HepG2 (cell line): ENCODE measurements at regions not wholly inside any gene's neighbourhood (a gene's known extent, or its start where the extent isn't known, plus 50 kb on each side); places are given as distances from the start of the nearest gene placed in this dataset.
A peak's percentile ranks its signal among the peaks of the same experiment; 100 is the strongest.

ENCODE experiments used
- AHR ChIP-seq: IDR thresholded peaks from 2 replicates; pipeline ENCODE4 v1.6.1; 2018; ENCODE audit warnings: missing genetic modification reagents, missing compliant biosample characterization
- MYPOP ChIP-seq: sonication (generic); formaldehyde crosslinking; IDR thresholded peaks from 2 replicates; pipeline ENCODE4 v1.8.1; 2023; ENCODE audit warnings: mild to moderate bottlenecking, moderate library complexity, missing genetic modification reagents
- PRDM15 ChIP-seq: sonication (generic); formaldehyde crosslinking; IDR thresholded peaks from 2 replicates; pipeline ENCODE4 v1.4.0; 2020; ENCODE audit warnings: missing genetic modification reagents
- REST ChIP-seq, 2 experiments: IDR thresholded peaks; 2 replicates each; pipeline ENCODE4 v1.6.1; 2011 to 2012; ENCODE audit warnings: low read length in 2 of 2, borderline replicate concordance in 1 of 2, low read depth in 1 of 2, mild to moderate bottlenecking in 1 of 2, moderate library complexity in 1 of 2
- SP5 ChIP-seq: IDR thresholded peaks from 2 replicates; pipeline ENCODE4 v1.6.1; 2016; ENCODE audit warnings: low read depth, borderline replicate concordance
- ZNF691 ChIP-seq: sonication (generic); formaldehyde crosslinking; IDR thresholded peaks from 2 replicates; pipeline ENCODE4 v1.4.0; 2020; ENCODE audit warnings: missing genetic modification reagents, low read depth, mild to moderate bottlenecking, borderline replicate concordance
- ZNF710 ChIP-seq: sonication (generic); formaldehyde crosslinking; IDR thresholded peaks from 2 replicates; pipeline ENCODE4 v1.5.0; 2020; ENCODE audit warnings: mild to moderate bottlenecking, missing genetic modification reagents, borderline replicate concordance
- ZNF737 ChIP-seq: sonication (generic); formaldehyde crosslinking; IDR thresholded peaks from 2 replicates; pipeline ENCODE4 v1.5.0; 2020; ENCODE audit warnings: missing genetic modification reagents, mild to moderate bottlenecking, borderline replicate concordance

- TF ChIP-seq PRDM15 (CRISPR knock-in tag) (no peak), SP5 (CRISPR knock-in tag) (peak; percentile 27; the same call in 1 of the 2 replicates), ZNF691 (CRISPR knock-in tag) (peak; percentile 56), AHR (CRISPR knock-in tag) (no peak), MYPOP (CRISPR knock-in tag) (no peak), ZNF710 (no peak), REST (IDR thresholded peaks at IDR 0.05; ENCODE audit: borderline replicate concordance in 1 of 2, low read depth in 1 of 2, low read length in 2 of 2) (no peak), ZNF737 (CRISPR knock-in tag) (no peak)
Observed at GRCh38 chr2:216572582-216573578, 60.3 kb upstream of the IGFBP2 start (continued).
